H9 (cell line): ENCODE measurements at regions not wholly inside any gene's neighbourhood (a gene's known extent, or its start where the extent isn't known, plus 50 kb on each side); places are given as distances from the start of the nearest gene placed in this dataset.

ENCODE experiments used
- DNase-seq: peaks from one replicate; pipeline ENCODE4 v3.0.0-alpha.2; 2017
- H2AFZ ChIP-seq: one replicate; pipeline ENCODE4 v1.6.1; 2013; ENCODE audit warnings: mild to moderate bottlenecking, low read length, control low read depth, moderate library complexity
- H2AK5ac ChIP-seq: 2 replicates; pipeline ENCODE4 v1.6.1; 2013; ENCODE audit warnings: low read length, control low read depth, mixed read lengths; ENCODE audit not compliant: insufficient read length
- H2BK120ac ChIP-seq: one replicate; pipeline ENCODE4 v1.6.1; 2013; ENCODE audit warnings: low read depth, mild to moderate bottlenecking, low read length, control low read depth, inconsistent platforms; ENCODE audit not compliant: poor library complexity, severe bottlenecking
- H2BK12ac ChIP-seq: 2 replicates; pipeline ENCODE4 v1.6.1; 2013; ENCODE audit warnings: low read length, control low read depth, mixed read lengths, low read depth; ENCODE audit not compliant: insufficient read length
- H2BK15ac ChIP-seq: 2 replicates; pipeline ENCODE4 v1.6.1; 2013; ENCODE audit warnings: low read depth, low read length, control low read depth
- H2BK20ac ChIP-seq: one replicate; pipeline ENCODE4 v1.6.1; 2013; ENCODE audit warnings: low read depth, mild to moderate bottlenecking, low read length, control low read depth, inconsistent platforms; ENCODE audit not compliant: poor library complexity, severe bottlenecking
- H2BK5ac ChIP-seq: 2 replicates; pipeline ENCODE4 v1.6.1; 2013; ENCODE audit warnings: low read length, control low read depth, mixed read lengths; ENCODE audit not compliant: insufficient read length
- H3K14ac ChIP-seq: 2 replicates; pipeline ENCODE4 v1.6.1; 2013; ENCODE audit warnings: low read length, control low read depth; ENCODE audit not compliant: insufficient read depth
- H3K18ac ChIP-seq: 2 replicates; pipeline ENCODE4 v1.6.1; 2013; ENCODE audit warnings: low read depth, mild to moderate bottlenecking, mixed read lengths, low read length, control low read depth; ENCODE audit not compliant: insufficient read length
- H3K23ac ChIP-seq: 2 replicates; pipeline ENCODE4 v1.6.1; 2013; ENCODE audit warnings: low read length, control low read depth, mixed read lengths, low read depth; ENCODE audit not compliant: insufficient read length
- H3K23me2 ChIP-seq: 2 replicates; pipeline ENCODE4 v1.6.1; 2013; ENCODE audit warnings: low read depth, mild to moderate bottlenecking, mixed read lengths, low read length, control low read depth; ENCODE audit not compliant: insufficient read length, poor library complexity, severe bottlenecking
- H3K27ac ChIP-seq: 2 replicates; pipeline ENCODE4 v1.5.1; 2013; ENCODE audit warnings: low read length, control low read depth, mixed read lengths, low read depth; ENCODE audit not compliant: insufficient read length
- H3K27me3 ChIP-seq: 2 replicates; pipeline ENCODE4 v1.6.1; 2013; ENCODE audit warnings: low read length, control low read depth, inconsistent platforms; ENCODE audit not compliant: insufficient read depth
- H3K4ac ChIP-seq: 2 replicates; pipeline ENCODE4 v1.6.1; 2013; ENCODE audit warnings: low read depth, mild to moderate bottlenecking, control low read depth, inconsistent platforms, low read length, moderate library complexity
- H3K4me1 ChIP-seq: 2 replicates; pipeline ENCODE4 v1.6.1; 2013; ENCODE audit warnings: low read length, control low read depth, inconsistent platforms; ENCODE audit not compliant: insufficient read depth
- H3K4me2 ChIP-seq: 2 replicates; pipeline ENCODE4 v1.6.1; 2013; ENCODE audit warnings: low read length, control low read depth, mixed read lengths; ENCODE audit not compliant: insufficient read length, insufficient read depth
- H3K56ac ChIP-seq: 2 replicates; pipeline ENCODE4 v1.6.1; 2013; ENCODE audit warnings: low read depth, mild to moderate bottlenecking, mixed read lengths, low read length, control low read depth; ENCODE audit not compliant: insufficient read length
- H3K79me1 ChIP-seq: 2 replicates; pipeline ENCODE4 v1.6.1; 2013; ENCODE audit warnings: low read depth, mild to moderate bottlenecking, moderate library complexity, low read length, control low read depth, inconsistent platforms; ENCODE audit not compliant: insufficient read depth, poor library complexity, severe bottlenecking
- H3K79me2 ChIP-seq: 2 replicates; pipeline ENCODE4 v1.6.1; 2013; ENCODE audit warnings: low read length, control low read depth, inconsistent platforms; ENCODE audit not compliant: insufficient read depth
- H3K9ac ChIP-seq: 2 replicates; pipeline ENCODE4 v1.6.1; 2013; ENCODE audit warnings: low read length, control low read depth, mixed read lengths; ENCODE audit not compliant: insufficient read length; ENCODE audit errors: extremely low read depth
- H3K9me3 ChIP-seq: one replicate; pipeline ENCODE4 v1.6.1; 2013; ENCODE audit warnings: low read depth, low read length, inconsistent platforms; ENCODE audit not compliant: control insufficient read depth
- H3T11ph ChIP-seq: one replicate; pipeline ENCODE4 v1.6.1; 2013; ENCODE audit warnings: mild to moderate bottlenecking, low read length, control low read depth, inconsistent platforms
- H4K20me1 ChIP-seq: one replicate; pipeline ENCODE4 v1.6.1; 2013; ENCODE audit not compliant: control insufficient read depth, insufficient read length, insufficient read depth
- H4K5ac ChIP-seq: 2 replicates; pipeline ENCODE4 v1.6.1; 2013; ENCODE audit warnings: low read depth, mild to moderate bottlenecking, mixed read lengths, low read length, control low read depth; ENCODE audit not compliant: insufficient read length
- H4K8ac ChIP-seq: replicated peaks from 2 replicates; pipeline ENCODE4 v1.6.1; 2013; ENCODE audit warnings: low read length, control low read depth, mixed read lengths, low read depth; ENCODE audit not compliant: insufficient read length
- H4K91ac ChIP-seq: 2 replicates; pipeline ENCODE4 v1.6.1; 2013; ENCODE audit warnings: low read depth, mild to moderate bottlenecking, moderate library complexity, mixed read lengths, low read length, control low read depth; ENCODE audit not compliant: insufficient read length
- H3K27ac Mint-ChIP-seq, 3 experiments: 2 replicates in 2 of 3; 3 replicates in 1 of 3; pipeline ENCODE4 v1.8.0; 2020 to 2021; ENCODE audit warnings: mixed read lengths in 3 of 3, mild to moderate bottlenecking in 1 of 3, moderate library complexity in 1 of 3
- H3K27me3 Mint-ChIP-seq: 2 replicates; pipeline ENCODE4 v1.8.0; 2021; ENCODE audit warnings: low read depth, mild to moderate bottlenecking, moderate library complexity, mixed read lengths
- H3K36me3 Mint-ChIP-seq, 3 experiments: 2 replicates in 2 of 3; 3 replicates in 1 of 3; pipeline ENCODE4 v1.8.0; 2020 to 2021; ENCODE audit warnings: low read depth in 3 of 3, mixed read lengths in 3 of 3; ENCODE audit not compliant: insufficient read depth in 1 of 3
- H3K4me1 Mint-ChIP-seq, 2 experiments: 2 replicates each; pipeline ENCODE4 v1.8.0; 2020; ENCODE audit warnings: mixed read lengths in 2 of 2
- H3K4me3 Mint-ChIP-seq, 2 experiments: 2 replicates in 1 of 2; 3 replicates in 1 of 2; pipeline ENCODE4 v1.8.0; 2020 to 2021; ENCODE audit warnings: mild to moderate bottlenecking in 2 of 2, mixed read lengths in 2 of 2, moderate library complexity in 1 of 2
- H3K9me3 Mint-ChIP-seq, 2 experiments: 2 replicates in 1 of 2; 3 replicates in 1 of 2; pipeline ENCODE4 v1.8.0; 2020; ENCODE audit warnings: mild to moderate bottlenecking in 2 of 2, mixed read lengths in 2 of 2, moderate library complexity in 1 of 2
- WGBS: extraction: QIAGEN DNeasy Blood & Tissue Kit; methylation state at CpG from one replicate; pipeline ENCODE4 v1.1.7; 2013; ENCODE audit warnings: missing lambda C conversion rate, low lambda C conversion rate, mixed read lengths; ENCODE audit not compliant: insufficient read length; ENCODE audit errors: extremely low coverage; 5-methylcytosine and 5-hydroxymethylcytosine counted together
- TF ChIP-seq, protein P1 (sequence below): fragments of 200-600 bp; sonication (generic); conservative IDR thresholded peaks from 3 replicates; pipeline ENCODE4 v1.8.0; 2021; ENCODE audit warnings: antibody characterized with exemption, mild to moderate bottlenecking

DNA sequence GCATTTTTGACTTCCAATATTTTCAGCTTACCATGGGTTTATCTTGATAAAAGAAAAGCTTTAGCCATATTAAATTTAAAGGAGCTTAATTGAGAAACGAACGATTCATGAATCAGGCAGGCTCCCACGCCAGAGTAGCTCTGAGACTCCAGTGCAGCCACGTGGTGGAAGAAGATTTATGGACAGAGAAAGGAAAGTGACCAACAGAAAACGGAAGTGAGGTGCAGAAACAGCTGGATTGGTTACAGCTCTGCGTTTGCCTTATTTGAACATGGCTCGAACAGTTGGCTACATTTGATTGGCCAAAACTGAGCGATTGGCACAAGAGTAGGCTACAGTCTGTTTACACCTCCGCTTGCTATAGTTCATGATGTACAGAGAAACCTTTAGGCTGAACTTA is 395.4 kb downstream of the GATA3 start:
- no peaks in the 10 kb centered on the region for H3K23me2 ChIP-seq
- no peaks in the 10 kb centered on the region for H3K9me3 ChIP-seq
- H3K79me2 ChIP-seq, result no peaks in the 10 kb centered on the region
- no peak overlapping the region for H3K27ac ChIP-seq
- H4K91ac ChIP-seq, result no peak overlapping the region
- no peak overlapping the region for H3K56ac ChIP-seq
- H3T11ph ChIP-seq, result no peak overlapping the region
- WGBS, result no CpG with 5 or more reads among the region's 9 CpGs
- no peak overlapping the region for H2BK5ac ChIP-seq
- H3K23ac ChIP-seq, result no peak overlapping the region
- H3K4me2 ChIP-seq, result no peak overlapping the region
- no peak overlapping the region for H2BK120ac ChIP-seq
- H3K18ac ChIP-seq, result no peak overlapping the region
- H3K14ac ChIP-seq, result no peak overlapping the region
- H3K79me1 ChIP-seq, result no peaks in the 10 kb centered on the region
- no peaks in the 10 kb centered on the region for H3K4me1 ChIP-seq
- no peaks in the 10 kb centered on the region for H3K27me3 Mint-ChIP-seq
- H3K4me3 Mint-ChIP-seq, result no peak overlapping the region
- H3K27ac Mint-ChIP-seq, result no peak overlapping the region
- H2AK5ac ChIP-seq, result no peak overlapping the region
- no peak for DNase-seq
- TF ChIP-seq, protein P1, sequence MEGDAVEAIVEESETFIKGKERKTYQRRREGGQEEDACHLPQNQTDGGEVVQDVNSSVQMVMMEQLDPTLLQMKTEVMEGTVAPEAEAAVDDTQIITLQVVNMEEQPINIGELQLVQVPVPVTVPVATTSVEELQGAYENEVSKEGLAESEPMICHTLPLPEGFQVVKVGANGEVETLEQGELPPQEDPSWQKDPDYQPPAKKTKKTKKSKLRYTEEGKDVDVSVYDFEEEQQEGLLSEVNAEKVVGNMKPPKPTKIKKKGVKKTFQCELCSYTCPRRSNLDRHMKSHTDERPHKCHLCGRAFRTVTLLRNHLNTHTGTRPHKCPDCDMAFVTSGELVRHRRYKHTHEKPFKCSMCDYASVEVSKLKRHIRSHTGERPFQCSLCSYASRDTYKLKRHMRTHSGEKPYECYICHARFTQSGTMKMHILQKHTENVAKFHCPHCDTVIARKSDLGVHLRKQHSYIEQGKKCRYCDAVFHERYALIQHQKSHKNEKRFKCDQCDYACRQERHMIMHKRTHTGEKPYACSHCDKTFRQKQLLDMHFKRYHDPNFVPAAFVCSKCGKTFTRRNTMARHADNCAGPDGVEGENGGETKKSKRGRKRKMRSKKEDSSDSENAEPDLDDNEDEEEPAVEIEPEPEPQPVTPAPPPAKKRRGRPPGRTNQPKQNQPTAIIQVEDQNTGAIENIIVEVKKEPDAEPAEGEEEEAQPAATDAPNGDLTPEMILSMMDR, result no peak
- no peak overlapping the region for H2BK12ac ChIP-seq
- peaks cover 0 to 4% of the 10 kb centered on the region in 2 experiments; a peak in 1 of 4 replicates for H3K4me1 Mint-ChIP-seq
- no peak overlapping the region for H3K4ac ChIP-seq
- H4K8ac ChIP-seq, result no peak overlapping the region
- H3K27me3 ChIP-seq, result no peaks in the 10 kb centered on the region
- no peaks in the 10 kb centered on the region for H3K36me3 Mint-ChIP-seq
- no peak overlapping the region for H2BK15ac ChIP-seq
- H3K9ac ChIP-seq, result no peak overlapping the region
- H3K9me3 Mint-ChIP-seq, result no peaks in the 10 kb centered on the region
- H2AFZ ChIP-seq, result no peak overlapping the region
- H4K5ac ChIP-seq, result no peak overlapping the region
- H2BK20ac ChIP-seq, result no peak overlapping the region
- H4K20me1 ChIP-seq, result no peaks in the 10 kb centered on the region
